ENCODE measurements at regions not wholly inside any gene's neighbourhood (a gene's known extent, or its start where the extent isn't known, plus 50 kb on each side); places are given as distances from the start of the nearest gene placed in this dataset.
"Not testable (repeated sequence)": the region's sequence is repeated elsewhere in the genome, so short reads cannot be mapped to it uniquely, and the experiment has no call there.

GRCh38 chr3:88412346-88412745 lies 262.6 kb downstream of the C3orf38 start:
- no peak overlapping the region for H3K4me3 Mint-ChIP-seq
- H3K36me3 Mint-ChIP-seq, result no peaks in the 10 kb centered on the region
- H3K9me3 Mint-ChIP-seq, result no peaks in the 10 kb centered on the region
- H3K27me3 Mint-ChIP-seq, result no peaks in the 10 kb centered on the region
- H3K4me1 Mint-ChIP-seq, result peaks cover 6% of the 10 kb centered on the region
- H3K27ac Mint-ChIP-seq, result no peak overlapping the region
- no peak for ATAC-seq

- no peaks in the 10 kb centered on the region for H3K27me3 Mint-ChIP-seq
- no peak for ATAC-seq
- no peak overlapping the region for H3K4me3 Mint-ChIP-seq
- H3K27ac Mint-ChIP-seq, result no peak overlapping the region
- no peaks in the 10 kb centered on the region for H3K36me3 Mint-ChIP-seq
- no peaks in the 10 kb centered on the region for H3K4me1 Mint-ChIP-seq
- no peaks in the 10 kb centered on the region for H3K9me3 Mint-ChIP-seq
Observed at GRCh38 chr3:88416436-88416835, 266.7 kb downstream of the C3orf38 start.

DNA sequence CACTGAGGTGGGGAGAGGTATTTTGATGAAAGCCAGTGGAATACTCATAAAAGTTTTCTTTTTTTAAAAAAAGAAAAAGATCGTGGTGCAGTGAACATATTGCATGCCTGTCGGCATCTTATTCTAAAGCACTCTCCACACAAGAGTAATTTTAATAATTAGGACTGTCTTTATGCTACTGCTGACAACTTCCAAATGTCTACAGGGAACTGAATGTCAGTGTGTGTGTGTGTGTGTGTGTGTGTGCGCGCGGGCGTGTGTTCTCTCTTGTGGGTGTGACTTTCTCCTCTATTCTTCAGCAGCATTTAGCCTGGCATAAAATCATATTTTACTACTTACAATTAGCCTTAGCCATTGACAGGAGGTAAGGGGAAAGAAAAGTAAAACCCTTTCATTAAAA lies 268.5 kb downstream of the C3orf38 start:
- no peaks in the 10 kb centered on the region for H3K36me3 Mint-ChIP-seq
- H3K4me3 Mint-ChIP-seq, result no peak overlapping the region
- no peaks in the 10 kb centered on the region for H3K4me1 Mint-ChIP-seq
- H3K27me3 Mint-ChIP-seq, result no peaks in the 10 kb centered on the region
- no peak overlapping the region for H3K27ac Mint-ChIP-seq
- no peak for ATAC-seq
- H3K9me3 Mint-ChIP-seq, result no peaks in the 10 kb centered on the region

DNA sequence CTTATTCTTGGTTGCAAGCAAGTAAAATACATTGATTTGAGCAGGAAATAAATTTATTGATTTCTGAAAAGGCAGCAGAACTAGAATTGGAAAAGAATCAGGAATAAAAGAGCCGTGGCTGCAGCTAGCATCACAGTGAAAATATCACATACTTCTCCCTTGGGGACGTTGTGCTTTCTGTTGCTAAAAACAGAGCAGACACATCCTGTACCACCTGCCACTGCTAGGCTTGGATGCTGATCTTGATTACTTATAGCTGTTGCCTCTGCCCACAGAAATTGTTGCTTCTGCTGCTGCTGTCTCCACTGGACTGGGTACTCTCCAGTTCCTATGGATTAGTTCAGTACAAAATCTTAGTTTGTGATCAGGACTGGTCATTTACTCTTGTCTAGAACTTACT lies 283.8 kb downstream of the C3orf38 start:
- H3K4me3 Mint-ChIP-seq, result peak overlapping the region; percentile 39
- no peaks in the 10 kb centered on the region for H3K27me3 Mint-ChIP-seq
- H3K9me3 Mint-ChIP-seq, result no peaks in the 10 kb centered on the region
- peak overlapping the region; percentile 87 for H3K27ac Mint-ChIP-seq
- peak; percentile 88 for ATAC-seq
- H3K4me1 Mint-ChIP-seq, result peaks cover 23% of the 10 kb centered on the region
- no peaks in the 10 kb centered on the region for H3K36me3 Mint-ChIP-seq

DNA sequence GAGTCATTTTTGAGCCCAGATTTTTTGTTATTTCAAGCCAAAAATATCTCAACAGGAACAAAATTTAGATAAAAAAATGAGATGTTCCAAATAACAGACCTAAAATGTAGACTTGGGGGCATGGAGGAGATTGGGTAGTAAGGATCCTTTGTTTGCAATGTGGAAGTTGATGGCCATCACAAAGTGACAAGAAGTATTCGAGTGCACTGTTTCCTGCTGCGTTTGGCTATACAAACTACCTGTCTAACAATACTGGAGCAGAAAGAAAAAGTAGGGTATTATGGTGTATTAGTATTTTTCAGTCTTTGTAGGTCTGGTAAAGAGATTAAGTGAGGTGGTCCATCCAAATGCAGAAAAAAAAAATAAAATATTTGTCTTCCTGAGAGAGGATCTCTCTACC lies 284.2 kb downstream of the C3orf38 start:
- Mint-ChIP-seq H3K27me3 (no peaks in the 10 kb centered on the region), H3K4me1 (peaks cover 23% of the 10 kb centered on the region), H3K9me3 (peaks cover 3% of the 10 kb centered on the region), H3K36me3 (no peaks in the 10 kb centered on the region), H3K27ac (peak overlapping the region; percentile 87), H3K4me3 (peak overlapping the region; percentile 66)
- ATAC-seq, result no peak

DNA sequence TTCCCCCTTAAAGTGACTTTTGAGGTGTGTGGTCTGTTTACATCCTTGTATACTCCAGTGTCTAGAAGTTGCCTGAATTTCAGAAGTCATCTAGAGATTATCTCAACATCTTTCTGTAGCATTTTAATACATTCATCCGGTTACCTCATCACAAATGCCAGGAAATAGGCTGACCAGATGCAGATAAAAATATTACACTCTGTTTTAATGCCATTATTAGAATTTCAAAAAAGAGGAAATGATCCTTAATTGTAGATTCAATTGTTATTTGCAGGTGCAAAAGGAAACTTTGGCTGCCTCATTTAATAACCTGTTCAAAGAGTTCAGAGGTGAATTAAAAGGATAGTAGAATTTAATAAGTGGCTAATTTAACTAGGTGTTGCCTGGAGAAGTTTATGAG lies 290.9 kb downstream of the C3orf38 start:
- no peak overlapping the region for H3K4me3 Mint-ChIP-seq
- H3K27ac Mint-ChIP-seq, result no peak overlapping the region
- no peaks in the 10 kb centered on the region for H3K36me3 Mint-ChIP-seq
- H3K4me1 Mint-ChIP-seq, result peaks cover 18% of the 10 kb centered on the region
- H3K9me3 Mint-ChIP-seq, result peaks cover 4% of the 10 kb centered on the region
- no peaks in the 10 kb centered on the region for H3K27me3 Mint-ChIP-seq
- ATAC-seq, result no peak

- Mint-ChIP-seq H3K4me3 (no peak overlapping the region), H3K27ac (no peak overlapping the region), H3K27me3 (no peaks in the 10 kb centered on the region), H3K9me3 (peaks cover 4% of the 10 kb centered on the region), H3K36me3 (no peaks in the 10 kb centered on the region), H3K4me1 (peaks cover 23% of the 10 kb centered on the region)
- no peak for ATAC-seq
Observed at GRCh38 chr3:88443066-88443465, 293.3 kb downstream of the C3orf38 start.

GRCh38 chr3:88444251-88444650 lies 294.5 kb downstream of the C3orf38 start:
- Mint-ChIP-seq H3K4me1 (peaks cover 23% of the 10 kb centered on the region), H3K4me3 (no peak overlapping the region), H3K36me3 (no peaks in the 10 kb centered on the region), H3K27me3 (no peaks in the 10 kb centered on the region), H3K27ac (no peak overlapping the region), H3K9me3 (no peaks in the 10 kb centered on the region)
- ATAC-seq, result no peak

GRCh38 chr3:88452228-88452627 lies 302.5 kb downstream of the C3orf38 start:
- ATAC-seq, result no peak
- Mint-ChIP-seq H3K4me1 (no peaks in the 10 kb centered on the region), H3K36me3 (no peaks in the 10 kb centered on the region), H3K27ac (no peak overlapping the region), H3K27me3 (no peaks in the 10 kb centered on the region), H3K9me3 (peaks cover 7% of the 10 kb centered on the region), H3K4me3 (no peak overlapping the region)

DNA sequence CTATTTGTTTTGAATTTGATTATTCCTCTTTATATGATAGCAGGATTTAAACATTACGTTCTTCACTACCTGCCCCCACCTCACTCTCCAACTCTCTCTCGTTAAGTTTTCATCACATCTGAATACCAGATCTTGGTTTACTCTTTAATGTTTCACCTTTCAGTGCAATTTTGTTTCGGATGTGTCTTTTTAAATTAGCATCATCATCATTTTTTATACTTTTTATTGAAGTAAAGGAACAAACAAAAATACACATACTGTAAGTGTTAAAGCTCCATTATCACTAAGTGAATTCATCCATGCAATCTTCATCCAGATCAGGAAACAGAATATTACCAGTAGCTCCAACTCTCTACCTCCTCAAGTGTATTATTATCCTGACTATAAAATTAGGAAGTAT lies 310.6 kb downstream of the C3orf38 start:
- H3K9me3 Mint-ChIP-seq, result peaks cover 2% of the 10 kb centered on the region
- H3K27ac Mint-ChIP-seq, result no peak overlapping the region
- no peak for ATAC-seq
- no peaks in the 10 kb centered on the region for H3K4me1 Mint-ChIP-seq
- H3K4me3 Mint-ChIP-seq, result no peak overlapping the region
- no peaks in the 10 kb centered on the region for H3K27me3 Mint-ChIP-seq
- H3K36me3 Mint-ChIP-seq, result no peaks in the 10 kb centered on the region

- ATAC-seq, result no peak
- H3K27me3 Mint-ChIP-seq, result no peaks in the 10 kb centered on the region
- H3K4me3 Mint-ChIP-seq, result no peak overlapping the region
- peaks cover 5% of the 10 kb centered on the region for H3K9me3 Mint-ChIP-seq
- no peak overlapping the region for H3K27ac Mint-ChIP-seq
- H3K4me1 Mint-ChIP-seq, result no peaks in the 10 kb centered on the region
- H3K36me3 Mint-ChIP-seq, result no peaks in the 10 kb centered on the region
Observed at GRCh38 chr3:88462230-88462629, 312.5 kb downstream of the C3orf38 start.

- no peak for ATAC-seq
Observed at GRCh38 chr3:88467191-88467590, 317.4 kb downstream of the C3orf38 start.

GRCh38 chr3:88469216-88469615 lies 319.5 kb downstream of the C3orf38 start:
- Mint-ChIP-seq H3K27me3 (no peaks in the 10 kb centered on the region), H3K4me3 (no peak overlapping the region)

More at GRCh38 chr3:88467191-88467590, 317.4 kb downstream of the C3orf38 start:
- no peak overlapping the region for H3K27ac Mint-ChIP-seq
- H3K36me3 Mint-ChIP-seq, result no peaks in the 10 kb centered on the region
- H3K9me3 Mint-ChIP-seq, result peaks cover 8% of the 10 kb centered on the region
- H3K27me3 Mint-ChIP-seq, result no peaks in the 10 kb centered on the region
- H3K4me1 Mint-ChIP-seq, result no peaks in the 10 kb centered on the region
- H3K4me3 Mint-ChIP-seq, result no peak overlapping the region

GRCh38 chr3:88478460-88478859 lies 328.7 kb downstream of the C3orf38 start:
- no peaks in the 10 kb centered on the region for H3K36me3 Mint-ChIP-seq
- H3K27me3 Mint-ChIP-seq, result peaks cover 10% of the 10 kb centered on the region
- no peak overlapping the region for H3K27ac Mint-ChIP-seq
- no peaks in the 10 kb centered on the region for H3K9me3 Mint-ChIP-seq
- no peak for ATAC-seq
- H3K4me1 Mint-ChIP-seq, result no peaks in the 10 kb centered on the region
- H3K4me3 Mint-ChIP-seq, result no peak overlapping the region

More at GRCh38 chr3:88469216-88469615, 319.5 kb downstream of the C3orf38 start:
- no peak for ATAC-seq
- H3K36me3 Mint-ChIP-seq, result no peaks in the 10 kb centered on the region
- H3K27ac Mint-ChIP-seq, result no peak overlapping the region
- H3K4me1 Mint-ChIP-seq, result no peaks in the 10 kb centered on the region
- peaks cover 8% of the 10 kb centered on the region for H3K9me3 Mint-ChIP-seq

DNA sequence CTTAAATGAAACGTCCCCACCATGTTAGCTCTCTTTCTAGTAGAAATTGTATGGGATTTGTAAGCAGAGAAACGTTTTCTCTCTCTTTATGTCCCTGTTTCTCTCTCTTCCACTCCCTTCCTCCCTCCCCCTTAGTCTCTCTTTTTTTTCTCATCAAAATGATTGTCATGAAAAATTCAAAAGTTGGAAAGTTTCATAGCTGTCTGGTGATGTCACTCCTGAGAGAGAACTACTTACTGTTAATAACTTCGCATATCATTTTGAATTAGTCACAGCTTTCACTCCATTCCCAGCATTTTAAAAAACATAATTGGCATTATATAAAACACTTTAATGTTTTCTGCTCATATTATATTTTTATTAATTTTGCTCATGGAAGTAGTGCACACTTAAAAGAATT lies 331.1 kb downstream of the C3orf38 start:
- Mint-ChIP-seq H3K36me3 (no peaks in the 10 kb centered on the region), H3K27me3 (peaks cover 21% of the 10 kb centered on the region), H3K4me3 (no peak overlapping the region), H3K27ac (no peak overlapping the region), H3K9me3 (no peaks in the 10 kb centered on the region), H3K4me1 (no peaks in the 10 kb centered on the region)
- no peak for ATAC-seq

DNA sequence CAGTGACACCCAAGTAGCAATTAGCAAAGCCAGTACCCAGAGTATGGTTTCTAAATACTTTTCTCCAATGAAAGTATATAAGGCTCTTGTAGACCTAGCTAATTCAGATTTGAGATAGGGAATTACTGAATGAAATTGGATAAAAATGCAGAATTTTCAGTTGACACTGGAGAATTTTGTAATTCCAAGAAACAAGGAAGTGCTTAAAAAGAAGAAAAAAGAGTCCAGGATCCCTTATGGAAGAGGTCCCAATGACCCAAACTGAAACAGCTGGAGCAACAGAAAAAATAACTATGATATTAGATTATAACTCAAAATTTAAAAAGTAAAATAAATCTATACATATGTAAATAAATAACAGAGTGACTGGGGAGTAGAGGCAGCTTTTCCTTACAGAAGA lies 335.2 kb downstream of the C3orf38 start:
- Mint-ChIP-seq H3K27ac (no peak overlapping the region), H3K4me1 (no peaks in the 10 kb centered on the region), H3K27me3 (peaks cover 21% of the 10 kb centered on the region), H3K4me3 (no peak overlapping the region), H3K36me3 (no peaks in the 10 kb centered on the region), H3K9me3 (no peaks in the 10 kb centered on the region)
- ATAC-seq, result no peak

GRCh38 chr3:88508818-88509217 lies 359.1 kb downstream of the C3orf38 start:
- H3K27ac Mint-ChIP-seq, H3K36me3 Mint-ChIP-seq, H3K4me3 Mint-ChIP-seq, ATAC-seq, H3K9me3 Mint-ChIP-seq, H3K27me3 Mint-ChIP-seq, H3K4me1 Mint-ChIP-seq: not testable (repeated sequence)
